WERI-Rb-1 (cell line): ENCODE measurements at regions not wholly inside any gene's neighbourhood (a gene's known extent, or its start where the extent isn't known, plus 50 kb on each side); places are given as distances from the start of the nearest gene placed in this dataset.

Experiments
- DNase-seq: peaks from one replicate; pipeline ENCODE4 v3.0.0-alpha.2; 2020
- H3K27ac ChIP-seq: fragments of 250-450 bp; sonication (Bioruptor Pico); 2 replicates; pipeline ENCODE4 v1.5.1; 2020; ENCODE audit warnings: mild to moderate bottlenecking, moderate library complexity
- H3K27me3 ChIP-seq: fragments of 250-450 bp; sonication (Bioruptor Pico); 2 replicates; pipeline ENCODE4 v1.5.1; 2021; ENCODE audit warnings: mild to moderate bottlenecking, low read depth, moderate library complexity; ENCODE audit not compliant: insufficient read depth, severe bottlenecking
- H3K36me3 ChIP-seq: fragments of 250-450 bp; sonication (Bioruptor Pico); 2 replicates; pipeline ENCODE4 v1.5.1; 2020; ENCODE audit warnings: mild to moderate bottlenecking, moderate library complexity
- H3K4me3 ChIP-seq: 2 replicates; pipeline ENCODE4 v1.5.1; 2011; ENCODE audit warnings: low read depth, mild to moderate bottlenecking, control low read depth, low read length
- H3K9me3 ChIP-seq: fragments of 250-450 bp; sonication (Bioruptor Pico); 2 replicates; pipeline ENCODE4 v1.5.1; 2021; ENCODE audit warnings: mild to moderate bottlenecking, moderate library complexity; ENCODE audit not compliant: severe bottlenecking
- CTCF ChIP-seq: IDR thresholded peaks from 2 replicates; pipeline ENCODE4 v1.5.1; 2011; ENCODE audit warnings: low read depth, mild to moderate bottlenecking, control low read depth, inconsistent platforms, low read length

- Histone ChIP-seq H3K4me3 (no peak overlapping the region), H3K36me3 (no peaks in the 10 kb centered on the region), H3K27me3 (no peaks in the 10 kb centered on the region), H3K9me3 (no peaks in the 10 kb centered on the region), H3K27ac (no peak overlapping the region)
- DNase-seq, result no peak
- no peak for TF ChIP-seq CTCF
Measured at GRCh38 chr2:172323256-172323655, 104.1 kb upstream of the ITGA6 start.

GRCh38 chr2:172323861-172324597, 103.4 kb upstream of the ITGA6 start:
- H3K27ac ChIP-seq, result no peak overlapping the region
- no peaks in the 10 kb centered on the region for H3K27me3 ChIP-seq
- H3K4me3 ChIP-seq, result no peak overlapping the region
- no peak for TF ChIP-seq CTCF
- H3K9me3 ChIP-seq, result no peaks in the 10 kb centered on the region
- DNase-seq, result no peak
- H3K36me3 ChIP-seq, result no peaks in the 10 kb centered on the region

- no peaks in the 10 kb centered on the region for H3K36me3 ChIP-seq
- H3K4me3 ChIP-seq, result no peak overlapping the region
- H3K9me3 ChIP-seq, result no peaks in the 10 kb centered on the region
- H3K27me3 ChIP-seq, result no peaks in the 10 kb centered on the region
- no peak for TF ChIP-seq CTCF
- H3K27ac ChIP-seq, result no peak overlapping the region
- DNase-seq, result no peak
Measured at GRCh38 chr2:172326211-172326509, 101.2 kb upstream of the ITGA6 start.

GRCh38 chr2:172328103-172328841, 99.1 kb upstream of the ITGA6 start:
- Histone ChIP-seq H3K9me3 (no peaks in the 10 kb centered on the region), H3K36me3 (no peaks in the 10 kb centered on the region), H3K4me3 (no peak overlapping the region), H3K27ac (no peak overlapping the region), H3K27me3 (no peaks in the 10 kb centered on the region)
- no peak for DNase-seq
- no peak for TF ChIP-seq CTCF

GRCh38 chr2:172329416-172329773, 98.0 kb upstream of the ITGA6 start:
- H3K27me3 ChIP-seq, result no peaks in the 10 kb centered on the region
- H3K9me3 ChIP-seq, result no peaks in the 10 kb centered on the region
- no peak for DNase-seq
- no peak overlapping the region for H3K4me3 ChIP-seq
- H3K27ac ChIP-seq, result no peak overlapping the region
- no peaks in the 10 kb centered on the region for H3K36me3 ChIP-seq
- TF ChIP-seq CTCF, result no peak
